ENCODE measurements at regions not wholly inside any gene's neighbourhood (a gene's known extent, or its start where the extent isn't known, plus 50 kb on each side); places are given as distances from the start of the nearest gene placed in this dataset.

- TF ChIP-seq CTCF (IDR thresholded peaks at IDR 0.05; ENCODE audit: low read depth, low read length), result no peak
Observed at GRCh38 chr17:33371377-33371776, 78.3 kb upstream of the ASIC2 start.

GRCh38 chr17:33373273-33373672 is 80.2 kb upstream of the ASIC2 start:
- no peak for DNase-seq (ENCODE audit: low read depth, low spot score)
- H3K4me3 ChIP-seq (ENCODE audit: low read depth, low read length), result no peak overlapping the region
- TF ChIP-seq CTCF (IDR thresholded peaks at IDR 0.05; ENCODE audit: low read depth, low read length), result no peak
- in situ Hi-C loops (cut with HindIII; ENCODE audit: low sequenced_read_pairs), result no loop called here

More at GRCh38 chr17:33371377-33371776, 78.3 kb upstream of the ASIC2 start:
- H3K4me3 ChIP-seq (ENCODE audit: low read depth, low read length), result no peak overlapping the region
- in situ Hi-C loops (cut with HindIII; ENCODE audit: low sequenced_read_pairs), result no loop called here
- no peak for DNase-seq (ENCODE audit: low read depth, low spot score)

GRCh38 chr17:33375103-33375502 is 82.0 kb upstream of the ASIC2 start:
- DNase-seq (ENCODE audit: low read depth, low spot score), result no peak

GRCh38 chr17:33375783-33376182 is 82.7 kb upstream of the ASIC2 start:
- in situ Hi-C loops (cut with HindIII; ENCODE audit: low sequenced_read_pairs), result no loop called here
- no peak for DNase-seq (ENCODE audit: low read depth, low spot score)
- TF ChIP-seq CTCF (IDR thresholded peaks at IDR 0.05; ENCODE audit: low read depth, low read length), result no peak
- H3K4me3 ChIP-seq (ENCODE audit: low read depth, low read length), result no peak overlapping the region

More at GRCh38 chr17:33375103-33375502, 82.0 kb upstream of the ASIC2 start:
- no peak for TF ChIP-seq CTCF (IDR thresholded peaks at IDR 0.05; ENCODE audit: low read depth, low read length)
- no peak overlapping the region for H3K4me3 ChIP-seq (ENCODE audit: low read depth, low read length)
- in situ Hi-C loops (cut with HindIII; ENCODE audit: low sequenced_read_pairs), result no loop called here

GRCh38 chr17:33377837-33378595 is 84.9 kb upstream of the ASIC2 start:
- in situ Hi-C loops (cut with HindIII; ENCODE audit: low sequenced_read_pairs), result no loop called here
- H3K4me3 ChIP-seq (ENCODE audit: low read depth, low read length), result no peak overlapping the region
- no peak for DNase-seq (ENCODE audit: low read depth, low spot score)
- TF ChIP-seq CTCF (IDR thresholded peaks at IDR 0.05; ENCODE audit: low read depth, low read length), result no peak

GRCh38 chr17:33381201-33381600 is 88.1 kb upstream of the ASIC2 start:
- in situ Hi-C loops (cut with HindIII; ENCODE audit: low sequenced_read_pairs), result no loop called here
- TF ChIP-seq CTCF (IDR thresholded peaks at IDR 0.05; ENCODE audit: low read depth, low read length), result no peak
- H3K4me3 ChIP-seq (ENCODE audit: low read depth, low read length), result no peak overlapping the region
- DNase-seq (ENCODE audit: low read depth, low spot score), result no peak
